Vagina (tissue), 2 donors: ENCODE measurements at regions not wholly inside any gene's neighbourhood (a gene's known extent, or its start where the extent isn't known, plus 50 kb on each side); places are given as distances from the start of the nearest gene placed in this dataset.

Experiments
- DNase-seq, 2 donors: peaks; one replicate each; pipeline ENCODE4 v3.0.0-alpha.2; 2017; ENCODE audit errors: extremely low spot score in 2 of 2
- H3K27ac ChIP-seq: fragments of 200-600 bp; sonication (generic); one replicate; pipeline ENCODE4 v1.5.1; 2019
- H3K27me3 ChIP-seq: fragments of 200-600 bp; sonication (generic); one replicate; pipeline ENCODE4 v1.5.1; 2019
- H3K36me3 ChIP-seq, 2 donors: fragments of 200-600 bp; sonication (generic); one replicate each; pipeline ENCODE4 v1.5.1; 2017 to 2019
- H3K4me1 ChIP-seq: fragments of 200-600 bp; sonication (generic); one replicate; pipeline ENCODE4 v1.5.1; 2019
- H3K4me3 ChIP-seq, 2 donors: fragments of 200-600 bp; sonication (generic); 1 replicate in 1 of 2; 2 replicates in 1 of 2; pipeline ENCODE4 v1.5.1; 2016 to 2019
- H3K9me3 ChIP-seq: fragments of 200-600 bp; sonication (generic); one replicate; pipeline ENCODE4 v1.5.1; 2019
- POLR2A ChIP-seq, 2 donors: fragments of 450-650 bp; IDR thresholded peaks; one replicate each; pipeline ENCODE4 v1.6.1; 2017; ENCODE audit warnings: antibody characterized with exemption in 2 of 2, mild to moderate bottlenecking in 2 of 2, moderate library complexity in 2 of 2
- POLR2AphosphoS5 ChIP-seq, 2 donors: sonication (generic); formaldehyde crosslinking; IDR thresholded peaks; one replicate each; pipeline ENCODE4 v1.9.0; 2017; ENCODE audit warnings: antibody characterized with exemption in 2 of 2, mild to moderate bottlenecking in 2 of 2, low read depth in 1 of 2; ENCODE audit not compliant: insufficient read depth in 1 of 2
- intact Hi-C: fragments of 100-400 bp; cut with DNase I; formaldehyde crosslinking; loops from one replicate; pipeline ENCODE4 v1.15.1; 2023
- TF ChIP-seq, protein P1 (sequence below), 3 experiments: fragments of 450-650 bp in 2 of 3; fragments of 200-600 bp in 1 of 3; sonication (generic) in 1 of 3; IDR thresholded peaks; one replicate each; pipeline ENCODE4 v1.5.1; 2017 to 2019; ENCODE audit warnings: antibody characterized with exemption in 3 of 3, mild to moderate bottlenecking in 2 of 3, moderate library complexity in 2 of 3

DNA sequence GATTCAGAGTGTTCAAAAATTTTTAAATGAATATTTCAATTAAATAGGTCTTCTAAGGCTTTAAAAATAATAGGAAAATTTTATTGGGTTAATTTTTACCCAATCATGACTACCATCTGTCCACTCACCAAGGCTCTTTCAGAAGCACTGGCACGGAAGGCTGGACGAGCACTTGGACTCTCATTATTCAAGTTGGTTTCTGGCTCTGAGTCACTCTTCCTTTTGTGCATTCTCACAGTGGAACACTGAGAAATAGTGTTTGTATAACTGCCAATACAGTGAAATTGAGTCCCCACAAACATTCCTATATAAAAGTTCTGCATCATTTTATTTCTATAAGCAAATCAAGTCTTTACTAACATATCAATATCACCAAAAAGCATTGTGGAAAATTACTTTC, 1149.0 kb downstream of the EFNA5 start:
- H3K27me3 ChIP-seq, result no peaks in the 10 kb centered on the region
- DNase-seq, result no peak
- intact Hi-C loops, result no loop called here
- H3K4me1 ChIP-seq, result no peaks in the 10 kb centered on the region
- H3K9me3 ChIP-seq, result no peaks in the 10 kb centered on the region
- TF ChIP-seq POLR2AphosphoS5 (IDR thresholded peaks at IDR 0.05; ENCODE audit: insufficient read depth in 1 of 2, low read depth in 1 of 2) (no peak), POLR2A (IDR thresholded peaks at IDR 0.05) (no peak)
- TF ChIP-seq, protein P1, sequence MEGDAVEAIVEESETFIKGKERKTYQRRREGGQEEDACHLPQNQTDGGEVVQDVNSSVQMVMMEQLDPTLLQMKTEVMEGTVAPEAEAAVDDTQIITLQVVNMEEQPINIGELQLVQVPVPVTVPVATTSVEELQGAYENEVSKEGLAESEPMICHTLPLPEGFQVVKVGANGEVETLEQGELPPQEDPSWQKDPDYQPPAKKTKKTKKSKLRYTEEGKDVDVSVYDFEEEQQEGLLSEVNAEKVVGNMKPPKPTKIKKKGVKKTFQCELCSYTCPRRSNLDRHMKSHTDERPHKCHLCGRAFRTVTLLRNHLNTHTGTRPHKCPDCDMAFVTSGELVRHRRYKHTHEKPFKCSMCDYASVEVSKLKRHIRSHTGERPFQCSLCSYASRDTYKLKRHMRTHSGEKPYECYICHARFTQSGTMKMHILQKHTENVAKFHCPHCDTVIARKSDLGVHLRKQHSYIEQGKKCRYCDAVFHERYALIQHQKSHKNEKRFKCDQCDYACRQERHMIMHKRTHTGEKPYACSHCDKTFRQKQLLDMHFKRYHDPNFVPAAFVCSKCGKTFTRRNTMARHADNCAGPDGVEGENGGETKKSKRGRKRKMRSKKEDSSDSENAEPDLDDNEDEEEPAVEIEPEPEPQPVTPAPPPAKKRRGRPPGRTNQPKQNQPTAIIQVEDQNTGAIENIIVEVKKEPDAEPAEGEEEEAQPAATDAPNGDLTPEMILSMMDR (IDR thresholded peaks at IDR 0.05), result no peak
- no peak overlapping the region for H3K27ac ChIP-seq
- H3K4me3 ChIP-seq, result no peak overlapping the region
- no peaks in the 10 kb centered on the region for H3K36me3 ChIP-seq

DNA sequence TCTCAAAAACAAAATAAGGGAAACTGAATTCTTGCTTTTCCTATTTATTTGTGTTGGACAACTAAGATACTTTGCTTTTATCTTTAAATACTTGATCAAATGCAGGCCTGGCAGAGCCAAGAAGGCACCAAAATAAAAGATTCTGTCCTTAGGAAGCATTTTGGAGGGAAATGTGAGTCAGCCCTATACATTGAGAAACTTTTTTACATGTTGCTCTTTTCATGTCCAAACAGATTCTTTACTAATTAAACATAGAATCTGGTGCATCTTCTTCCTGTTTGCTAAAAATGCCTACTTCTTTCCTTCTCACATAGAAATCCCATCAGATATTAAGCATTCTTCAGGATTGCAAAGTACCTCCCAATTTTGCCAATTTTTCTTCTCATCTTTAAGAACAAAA, 1160.4 kb downstream of the EFNA5 start:
- DNase-seq, result no peak
- H3K4me1 ChIP-seq, result no peaks in the 10 kb centered on the region
- intact Hi-C loops, result no loop called here

DNA sequence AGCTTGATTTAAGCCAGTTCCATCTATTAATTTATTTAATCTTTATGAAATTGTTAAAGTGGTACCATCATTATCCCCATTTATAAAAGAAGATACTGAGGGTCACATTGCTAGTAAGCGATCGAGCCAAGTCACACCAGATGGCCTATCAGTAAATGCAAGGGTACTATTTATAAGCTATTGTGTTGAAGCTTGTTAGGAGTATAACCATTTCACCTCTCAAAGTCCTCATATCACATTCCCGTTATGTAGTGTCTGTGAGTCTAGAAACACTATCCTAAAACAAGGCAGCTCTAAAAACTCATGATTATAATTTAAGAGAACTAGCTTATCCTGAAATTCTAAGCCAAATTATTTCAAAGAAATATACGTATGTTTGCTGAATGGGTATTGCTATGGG, 1161.8 kb downstream of the EFNA5 start:
- intact Hi-C loops, result no loop called here
- Histone ChIP-seq H3K4me1 (no peaks in the 10 kb centered on the region), H3K27me3 (no peaks in the 10 kb centered on the region), H3K4me3 (no peak overlapping the region), H3K27ac (no peak overlapping the region), H3K9me3 (no peaks in the 10 kb centered on the region), H3K36me3 (no peaks in the 10 kb centered on the region)
- no peak for DNase-seq
- TF ChIP-seq, protein P1 (IDR thresholded peaks at IDR 0.05), result no peak
- no peak for TF ChIP-seq POLR2A (IDR thresholded peaks at IDR 0.05)
- TF ChIP-seq POLR2AphosphoS5 (IDR thresholded peaks at IDR 0.05; ENCODE audit: insufficient read depth in 1 of 2, low read depth in 1 of 2), result no peak

More for the DNA sequence above, 1160.4 kb downstream of the EFNA5 start:
- TF ChIP-seq POLR2AphosphoS5 (IDR thresholded peaks at IDR 0.05; ENCODE audit: insufficient read depth in 1 of 2, low read depth in 1 of 2) (no peak), POLR2A (IDR thresholded peaks at IDR 0.05) (no peak)
- TF ChIP-seq, protein P1 (IDR thresholded peaks at IDR 0.05), result no peak
- H3K4me3 ChIP-seq, result no peak overlapping the region
- no peaks in the 10 kb centered on the region for H3K9me3 ChIP-seq
- H3K36me3 ChIP-seq, result no peaks in the 10 kb centered on the region
- H3K27ac ChIP-seq, result no peak overlapping the region
- H3K27me3 ChIP-seq, result no peaks in the 10 kb centered on the region

DNA sequence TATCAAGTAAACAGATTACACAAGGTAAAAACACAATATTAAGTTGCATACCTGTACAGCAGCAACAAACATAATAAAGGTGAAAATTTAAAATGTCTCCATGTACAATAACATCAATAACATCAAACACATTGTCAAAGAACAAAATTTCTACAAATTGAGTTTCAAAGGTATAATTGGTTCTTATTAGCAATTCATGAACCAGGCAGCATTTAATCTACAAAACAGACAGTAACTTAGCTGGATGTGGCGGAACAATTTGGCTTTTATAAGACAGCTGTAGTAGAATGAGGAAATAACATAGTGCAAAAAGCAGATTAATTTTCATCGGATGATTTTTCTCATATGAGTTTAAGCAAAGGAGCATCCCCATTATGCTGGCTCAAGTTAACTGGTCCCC, 1176.8 kb downstream of the EFNA5 start:
- Histone ChIP-seq H3K4me1 (no peaks in the 10 kb centered on the region), H3K27ac (no peak overlapping the region), H3K9me3 (no peaks in the 10 kb centered on the region), H3K36me3 (no peaks in the 10 kb centered on the region), H3K4me3 (no peak overlapping the region), H3K27me3 (no peaks in the 10 kb centered on the region)
- TF ChIP-seq POLR2A (IDR thresholded peaks at IDR 0.05) (no peak), POLR2AphosphoS5 (IDR thresholded peaks at IDR 0.05; ENCODE audit: insufficient read depth in 1 of 2, low read depth in 1 of 2) (no peak)
- TF ChIP-seq, protein P1 (IDR thresholded peaks at IDR 0.05), result no peak
- intact Hi-C loops, result no loop called here
- DNase-seq, result no peak

DNA sequence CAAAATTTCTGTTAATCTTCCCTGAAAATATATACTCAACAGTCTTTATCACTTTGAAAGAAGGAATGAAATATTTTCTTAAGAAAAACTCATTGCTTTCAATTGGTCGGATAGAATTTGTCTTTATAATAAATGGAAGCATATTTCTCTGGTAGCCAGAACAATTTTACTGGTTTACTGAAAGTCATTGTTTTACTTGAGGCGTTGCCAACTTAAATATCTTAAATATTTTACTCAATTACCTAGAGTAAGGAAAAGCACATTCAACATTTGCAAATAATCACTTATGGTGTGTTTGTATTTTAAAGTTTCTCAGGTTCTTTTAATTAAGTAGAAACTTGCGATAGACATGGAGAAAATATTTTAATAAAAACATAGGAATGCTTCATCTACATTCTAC, 1181.7 kb downstream of the EFNA5 start:
- no peak overlapping the region for H3K4me3 ChIP-seq
- no peaks in the 10 kb centered on the region for H3K4me1 ChIP-seq
- intact Hi-C loops, result no loop called here
- H3K27ac ChIP-seq, result no peak overlapping the region
- DNase-seq, result no peak
- H3K9me3 ChIP-seq, result no peaks in the 10 kb centered on the region
- no peaks in the 10 kb centered on the region for H3K36me3 ChIP-seq
- H3K27me3 ChIP-seq, result no peaks in the 10 kb centered on the region
- TF ChIP-seq, protein P1 (IDR thresholded peaks at IDR 0.05), result no peak
- TF ChIP-seq POLR2A (IDR thresholded peaks at IDR 0.05), result no peak
- no peak for TF ChIP-seq POLR2AphosphoS5 (IDR thresholded peaks at IDR 0.05; ENCODE audit: insufficient read depth in 1 of 2, low read depth in 1 of 2)
